Skeletal muscle tissue (tissue), 3 donors: ENCODE measurements at regions not wholly inside any gene's neighbourhood (a gene's known extent, or its start where the extent isn't known, plus 50 kb on each side); places are given as distances from the start of the nearest gene placed in this dataset.
"Not testable (repeated sequence)": the region's sequence is repeated elsewhere in the genome, so short reads cannot be mapped to it uniquely, and the experiment has no call there.

Source experiments
- H3K27ac ChIP-seq: one replicate; pipeline ENCODE4 v1.7.0; 2013; ENCODE audit warnings: mild to moderate bottlenecking, low read depth, low read length, inconsistent platforms
- H3K27me3 ChIP-seq, 3 donors: one replicate each; pipeline ENCODE4 v1.7.0; 2013; ENCODE audit warnings: low read length in 3 of 3; ENCODE audit not compliant: control insufficient read depth in 3 of 3, insufficient read depth in 3 of 3
- H3K36me3 ChIP-seq, 3 donors: one replicate each; pipeline ENCODE4 v1.7.0; 2013; ENCODE audit warnings: low read length in 3 of 3; ENCODE audit not compliant: control insufficient read depth in 3 of 3, insufficient read depth in 3 of 3
- H3K4me1 ChIP-seq, 3 donors: one replicate each; pipeline ENCODE4 v1.7.0; 2013; ENCODE audit warnings: low read length in 3 of 3, mild to moderate bottlenecking in 3 of 3; ENCODE audit not compliant: control insufficient read depth in 3 of 3, insufficient read depth in 3 of 3
- H3K4me3 ChIP-seq, 3 donors: one replicate each; pipeline ENCODE4 v1.7.0; 2013; ENCODE audit warnings: low read length in 3 of 3
- H3K9ac ChIP-seq, 3 donors: one replicate each; pipeline ENCODE4 v1.7.0; 2013; ENCODE audit warnings: low read length in 3 of 3, mild to moderate bottlenecking in 3 of 3, moderate library complexity in 2 of 3, low read depth in 1 of 3
- H3K9me3 ChIP-seq, 3 donors: one replicate each; pipeline ENCODE4 v1.7.0; 2013; ENCODE audit warnings: low read length in 3 of 3; ENCODE audit not compliant: control insufficient read depth in 3 of 3
- donor health status: Osteomylitis.

- H3K4me3 ChIP-seq: no peak overlapping the region
- peaks cover 3 to 4% (median 3%) of the 10 kb centered on the region in 3 donors for H3K4me1 ChIP-seq
- H3K36me3 ChIP-seq: no peaks in the 10 kb centered on the region
- no peaks in the 10 kb centered on the region for H3K9me3 ChIP-seq
- H3K9ac ChIP-seq: no peak overlapping the region
- H3K27ac ChIP-seq: no peak overlapping the region
- H3K27me3 ChIP-seq: no peaks in the 10 kb centered on the region
Measured at GRCh38 chr18:76708071-76708721, 114.2 kb upstream of the ZNF236 start.

- Histone ChIP-seq H3K4me3 (no peak overlapping the region), H3K4me1 (peaks cover 3 to 4% (median 3%) of the 10 kb centered on the region in 3 donors), H3K27ac (no peak overlapping the region)
Measured at GRCh38 chr18:76707534-76707933, 114.8 kb upstream of the ZNF236 start.

GRCh38 chr18:76704589-76704988 lies 117.8 kb upstream of the ZNF236 start:
- H3K36me3 ChIP-seq, H3K4me1 ChIP-seq, H3K27me3 ChIP-seq, H3K27ac ChIP-seq, H3K9me3 ChIP-seq, H3K9ac ChIP-seq, H3K4me3 ChIP-seq: not testable (repeated sequence)

More at GRCh38 chr18:76707534-76707933, 114.8 kb upstream of the ZNF236 start:
- Histone ChIP-seq H3K9me3 (no peaks in the 10 kb centered on the region), H3K9ac (no peak overlapping the region), H3K36me3 (no peaks in the 10 kb centered on the region), H3K27me3 (no peaks in the 10 kb centered on the region)

GRCh38 chr18:76699923-76700322 lies 122.4 kb upstream of the ZNF236 start:
- Histone ChIP-seq H3K27me3 (peaks cover 12 to 21% (median 20%) of the 10 kb centered on the region in 3 donors), H3K4me3 (no peak overlapping the region), H3K27ac (no peak overlapping the region), H3K9ac (no peak overlapping the region), H3K36me3 (no peaks in the 10 kb centered on the region), H3K9me3 (no peaks in the 10 kb centered on the region), H3K4me1 (no peaks in the 10 kb centered on the region)

GRCh38 chr18:76697441-76697901 lies 124.9 kb upstream of the ZNF236 start:
- no peak overlapping the region for H3K9ac ChIP-seq
- no peak overlapping the region for H3K4me3 ChIP-seq
- no peak overlapping the region for H3K27ac ChIP-seq

GRCh38 chr18:76691800-76692199 lies 130.6 kb upstream of the ZNF236 start:
- Histone ChIP-seq H3K27me3 (peaks cover 7 to 31% (median 28%) of the 10 kb centered on the region in 3 donors), H3K9ac (no peak overlapping the region), H3K4me3 (no peak overlapping the region), H3K36me3 (no peaks in the 10 kb centered on the region), H3K27ac (no peak overlapping the region), H3K4me1 (peaks cover 0 to 2% (median 1%) of the 10 kb centered on the region in 3 donors), H3K9me3 (no peaks in the 10 kb centered on the region)

More at GRCh38 chr18:76697441-76697901, 124.9 kb upstream of the ZNF236 start:
- Histone ChIP-seq H3K4me1 (no peaks in the 10 kb centered on the region), H3K9me3 (no peaks in the 10 kb centered on the region), H3K27me3 (peaks cover 12 to 23% (median 21%) of the 10 kb centered on the region in 3 donors), H3K36me3 (no peaks in the 10 kb centered on the region)

- Histone ChIP-seq H3K36me3 (no peaks in the 10 kb centered on the region), H3K27ac (no peak overlapping the region), H3K27me3 (peaks cover 7 to 26% (median 24%) of the 10 kb centered on the region in 3 donors), H3K9ac (no peak overlapping the region), H3K4me1 (peaks cover 0 to 3% (median 2%) of the 10 kb centered on the region in 3 donors), H3K4me3 (no peak overlapping the region), H3K9me3 (no peaks in the 10 kb centered on the region)
Measured at GRCh38 chr18:76689646-76690264, 132.6 kb upstream of the ZNF236 start.

- H3K27ac ChIP-seq: no peak overlapping the region
- H3K4me1 ChIP-seq: peaks cover 0 to 3% (median 2%) of the 10 kb centered on the region in 3 donors
- H3K4me3 ChIP-seq: no peak overlapping the region
- no peaks in the 10 kb centered on the region for H3K9me3 ChIP-seq
- H3K36me3 ChIP-seq: no peaks in the 10 kb centered on the region
- H3K27me3 ChIP-seq: peaks cover 7 to 32% (median 23%) of the 10 kb centered on the region in 3 donors
- no peak overlapping the region for H3K9ac ChIP-seq
Measured at GRCh38 chr18:76688724-76689472, 133.5 kb upstream of the ZNF236 start.

- Histone ChIP-seq H3K4me3 (no peak overlapping the region), H3K36me3 (no peaks in the 10 kb centered on the region), H3K9ac (no peak overlapping the region), H3K27me3 (peaks cover 7 to 32% (median 23%) of the 10 kb centered on the region in 3 donors), H3K9me3 (no peaks in the 10 kb centered on the region), H3K4me1 (peaks cover 0 to 3% (median 2%) of the 10 kb centered on the region in 3 donors), H3K27ac (no peak overlapping the region)
Measured at GRCh38 chr18:76687304-76687962, 134.9 kb upstream of the ZNF236 start.
